Coronary artery (tissue), 2 donors: ENCODE measurements at regions not wholly inside any gene's neighbourhood (a gene's known extent, or its start where the extent isn't known, plus 50 kb on each side); places are given as distances from the start of the nearest gene placed in this dataset.

Experiments used
- DNase-seq: peaks from one replicate; pipeline ENCODE4 v3.0.0-alpha.2; 2017; ENCODE audit warnings: low spot score
- H3K27ac ChIP-seq, 2 donors: fragments of 200-600 bp; sonication (generic); one replicate each; pipeline ENCODE4 v1.5.1; 2016 to 2019
- H3K4me3 ChIP-seq: fragments of 200-600 bp; sonication (generic); 2 replicates; pipeline ENCODE4 v1.5.1; 2016; ENCODE audit warnings: mild to moderate bottlenecking, moderate library complexity
- CTCF ChIP-seq: fragments of 200-600 bp; sonication (generic); IDR thresholded peaks from one replicate; pipeline ENCODE4 v1.5.1; 2019; ENCODE audit warnings: antibody characterized with exemption

GRCh38 chr6:98454809-98455322, 379.5 kb upstream of the POU3F2 start:
- Histone ChIP-seq H3K27ac (no peak overlapping the region), H3K4me3 (no peak overlapping the region)
- TF ChIP-seq CTCF = no peak
- DNase-seq = no peak

- Histone ChIP-seq H3K4me3 (no peak overlapping the region), H3K27ac (no peak overlapping the region)
- no peak for DNase-seq
- TF ChIP-seq CTCF = no peak
These were observed 375.7 kb upstream of the POU3F2 start for GRCh38 chr6:98458708-98459107.

- no peak for TF ChIP-seq CTCF
- no peak overlapping the region for H3K4me3 ChIP-seq
- H3K27ac ChIP-seq = no peak overlapping the region
- no peak for DNase-seq
These were observed 371.1 kb upstream of the POU3F2 start for GRCh38 chr6:98463038-98464000.

GRCh38 chr6:98467091-98467490, 367.3 kb upstream of the POU3F2 start:
- H3K27ac ChIP-seq = no peak overlapping the region
- H3K4me3 ChIP-seq = no peak overlapping the region
- TF ChIP-seq CTCF = no peak
- DNase-seq = no peak

- TF ChIP-seq CTCF = no peak
- DNase-seq = no peak
- H3K4me3 ChIP-seq = no peak overlapping the region
- H3K27ac ChIP-seq = no peak overlapping the region
These were observed 366.5 kb upstream of the POU3F2 start for GRCh38 chr6:98467902-98468301.

- DNase-seq = no peak
- no peak for TF ChIP-seq CTCF
- Histone ChIP-seq H3K4me3 (no peak overlapping the region), H3K27ac (no peak overlapping the region)
These were observed 365.2 kb upstream of the POU3F2 start for GRCh38 chr6:98469141-98469540.

GRCh38 chr6:98470821-98471220, 363.6 kb upstream of the POU3F2 start:
- no peak for DNase-seq
- Histone ChIP-seq H3K4me3 (no peak overlapping the region), H3K27ac (no peak overlapping the region)
- TF ChIP-seq CTCF = no peak
